Panc1 (cell line): ENCODE measurements at regions not wholly inside any gene's neighbourhood (a gene's known extent, or its start where the extent isn't known, plus 50 kb on each side); places are given as distances from the start of the nearest gene placed in this dataset.

Experiments
- CTCF ChIP-seq: fragments of 450-650 bp; IDR thresholded peaks from 2 replicates; pipeline ENCODE4 v1.5.1; 2017; ENCODE audit warnings: mild to moderate bottlenecking
- SIN3A ChIP-seq: IDR thresholded peaks from 2 replicates; pipeline ENCODE4 v1.6.1; 2012; ENCODE audit warnings: low read depth, mild to moderate bottlenecking, low read length, moderate library complexity, borderline replicate concordance; ENCODE audit not compliant: insufficient read depth
- TF ChIP-seq, protein P1 (sequence below), 2 experiments: IDR thresholded peaks; 2 replicates each; pipeline ENCODE4 v1.6.1; 2011 to 2012; ENCODE audit warnings: low read depth in 2 of 2, control low read depth in 1 of 2, low read length in 1 of 2, mild to moderate bottlenecking in 1 of 2, moderate library complexity in 1 of 2; ENCODE audit not compliant: insufficient read depth in 1 of 2

DNA sequence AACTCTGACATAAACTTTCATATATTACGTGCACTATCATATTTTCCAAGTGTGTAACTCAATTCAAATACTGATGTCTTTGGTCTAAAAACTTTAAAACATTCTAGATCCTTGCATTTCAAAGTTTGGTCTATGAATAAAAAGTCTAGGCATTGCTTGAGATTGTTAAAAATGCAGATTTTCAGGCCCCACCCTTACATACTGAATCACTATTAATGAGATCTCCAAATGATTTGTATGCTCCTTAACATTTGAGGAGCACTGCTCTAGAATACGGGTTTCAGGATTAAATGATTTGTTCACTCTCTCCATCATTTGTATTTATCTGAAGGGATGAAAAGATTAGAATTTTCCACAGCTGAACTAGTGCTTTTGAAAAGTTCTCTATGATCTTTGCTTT is 202.9 kb downstream of the KBTBD8 start:
- no peak for TF ChIP-seq CTCF
- TF ChIP-seq, protein P1, sequence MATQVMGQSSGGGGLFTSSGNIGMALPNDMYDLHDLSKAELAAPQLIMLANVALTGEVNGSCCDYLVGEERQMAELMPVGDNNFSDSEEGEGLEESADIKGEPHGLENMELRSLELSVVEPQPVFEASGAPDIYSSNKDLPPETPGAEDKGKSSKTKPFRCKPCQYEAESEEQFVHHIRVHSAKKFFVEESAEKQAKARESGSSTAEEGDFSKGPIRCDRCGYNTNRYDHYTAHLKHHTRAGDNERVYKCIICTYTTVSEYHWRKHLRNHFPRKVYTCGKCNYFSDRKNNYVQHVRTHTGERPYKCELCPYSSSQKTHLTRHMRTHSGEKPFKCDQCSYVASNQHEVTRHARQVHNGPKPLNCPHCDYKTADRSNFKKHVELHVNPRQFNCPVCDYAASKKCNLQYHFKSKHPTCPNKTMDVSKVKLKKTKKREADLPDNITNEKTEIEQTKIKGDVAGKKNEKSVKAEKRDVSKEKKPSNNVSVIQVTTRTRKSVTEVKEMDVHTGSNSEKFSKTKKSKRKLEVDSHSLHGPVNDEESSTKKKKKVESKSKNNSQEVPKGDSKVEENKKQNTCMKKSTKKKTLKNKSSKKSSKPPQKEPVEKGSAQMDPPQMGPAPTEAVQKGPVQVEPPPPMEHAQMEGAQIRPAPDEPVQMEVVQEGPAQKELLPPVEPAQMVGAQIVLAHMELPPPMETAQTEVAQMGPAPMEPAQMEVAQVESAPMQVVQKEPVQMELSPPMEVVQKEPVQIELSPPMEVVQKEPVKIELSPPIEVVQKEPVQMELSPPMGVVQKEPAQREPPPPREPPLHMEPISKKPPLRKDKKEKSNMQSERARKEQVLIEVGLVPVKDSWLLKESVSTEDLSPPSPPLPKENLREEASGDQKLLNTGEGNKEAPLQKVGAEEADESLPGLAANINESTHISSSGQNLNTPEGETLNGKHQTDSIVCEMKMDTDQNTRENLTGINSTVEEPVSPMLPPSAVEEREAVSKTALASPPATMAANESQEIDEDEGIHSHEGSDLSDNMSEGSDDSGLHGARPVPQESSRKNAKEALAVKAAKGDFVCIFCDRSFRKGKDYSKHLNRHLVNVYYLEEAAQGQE (IDR thresholded peaks at IDR 0.05; ENCODE audit: insufficient read depth in 1 of 2, low read depth in 2 of 2, low read length in 1 of 2): no peak
- no peak for TF ChIP-seq SIN3A
